Activated CD8-positive, alpha-beta memory T cell treated with anti-CD3 and anti-CD28 coated beads for 36 hours (primary cell): ENCODE measurements at regions not wholly inside any gene's neighbourhood (a gene's known extent, or its start where the extent isn't known, plus 50 kb on each side); places are given as distances from the start of the nearest gene placed in this dataset.
"Not testable (repeated sequence)": the region's sequence is repeated elsewhere in the genome, so short reads cannot be mapped to it uniquely, and the experiment has no call there.

Experiments used
- CTCF ChIA-PET: fragments of 350-600 bp; sonication (Branson Sonifier 250); formaldehyde crosslinking; loops from one replicate; lab custom pipeline; 2021; ENCODE audit warnings: antibody characterized with exemption; lab: Charles Lee
- POLR2A ChIA-PET: fragments of 350-600 bp; sonication (Branson Sonifier 250); formaldehyde crosslinking; loops from one replicate; lab custom pipeline; 2021; ENCODE audit warnings: antibody characterized with exemption; lab: Charles Lee

GRCh38 chr2:153311432-153311831 is 167.1 kb downstream of the RPRM start:
- POLR2A ChIA-PET, result no interaction called here
- CTCF ChIA-PET, result no interaction called here

GRCh38 chr2:153308466-153308865 is 170.1 kb downstream of the RPRM start:
- ChIA-PET POLR2A (no interaction called here), CTCF (no interaction called here)

- ChIA-PET CTCF (no interaction called here), POLR2A (no interaction called here)
Observed at GRCh38 chr2:153307223-153307622, 171.3 kb downstream of the RPRM start.

GRCh38 chr2:153299809-153300208 is 178.8 kb downstream of the RPRM start:
- ChIA-PET POLR2A (no interaction called here), CTCF (no interaction called here)

- ChIA-PET POLR2A (no interaction called here), CTCF (no interaction called here)
Observed at GRCh38 chr2:153299217-153299616, 179.3 kb downstream of the RPRM start.

- POLR2A ChIA-PET, result no interaction called here
- CTCF ChIA-PET, result no interaction called here
Observed at GRCh38 chr2:153294199-153294786, 184.3 kb downstream of the RPRM start.

GRCh38 chr2:153291718-153292117 is 186.8 kb downstream of the RPRM start:
- ChIA-PET POLR2A (no interaction called here), CTCF (no interaction called here)

- ChIA-PET POLR2A (no interaction called here), CTCF (interaction anchor here (1.0 kb wide), 1 partner anchor 9 kb away, joined by 4 read pairs; no protein-coding TSS in a partner anchor)
Observed at GRCh38 chr2:153287109-153287801, 191.3 kb downstream of the RPRM start.

- ChIA-PET POLR2A (no interaction called here), CTCF (no interaction called here)
Observed at GRCh38 chr2:153268941-153269461, 209.6 kb downstream of the RPRM start.

GRCh38 chr2:153256876-153257275 is 221.7 kb downstream of the RPRM start:
- CTCF ChIA-PET, POLR2A ChIA-PET: not testable (repeated sequence)

GRCh38 chr2:153246636-153247035 is 231.9 kb downstream of the RPRM start:
- CTCF ChIA-PET, POLR2A ChIA-PET: not testable (repeated sequence)

GRCh38 chr2:153235516-153235915 is 243.0 kb downstream of the RPRM start:
- CTCF ChIA-PET, result interaction anchor here (0.6 kb wide), 1 partner anchor 629 kb away, joined by 3 read pairs; no protein-coding TSS in a partner anchor

GRCh38 chr2:153232464-153232863 is 246.1 kb downstream of the RPRM start:
- CTCF ChIA-PET, result interaction anchor here (1.3 kb wide), 1 partner anchor 52 kb away, joined by 3 read pairs; no protein-coding TSS in a partner anchor

More at GRCh38 chr2:153235516-153235915, 243.0 kb downstream of the RPRM start:
- POLR2A ChIA-PET, result no interaction called here

GRCh38 chr2:153230977-153231376 is 247.6 kb downstream of the RPRM start:
- ChIA-PET POLR2A (no interaction called here), CTCF (no interaction called here)

More at GRCh38 chr2:153232464-153232863, 246.1 kb downstream of the RPRM start:
- POLR2A ChIA-PET, result no interaction called here

- ChIA-PET CTCF (interaction anchor here (0.7 kb wide), 1 partner anchor 23 kb away, joined by 3 read pairs; no protein-coding TSS in a partner anchor), POLR2A (no interaction called here)
Observed at GRCh38 chr2:153228904-153229303, 249.7 kb downstream of the RPRM start.

GRCh38 chr2:153227981-153228380 is 250.6 kb downstream of the RPRM start:
- ChIA-PET CTCF (no interaction called here), POLR2A (no interaction called here)

GRCh38 chr2:153222231-153223165 is 256.1 kb downstream of the RPRM start:
- CTCF ChIA-PET, result no interaction called here
- POLR2A ChIA-PET, result no interaction called here

GRCh38 chr2:153221506-153221905 is 257.1 kb downstream of the RPRM start:
- POLR2A ChIA-PET, result no interaction called here
- CTCF ChIA-PET, result no interaction called here

- CTCF ChIA-PET, result no interaction called here
- POLR2A ChIA-PET, result no interaction called here
Observed at GRCh38 chr2:153221087-153221486, 257.5 kb downstream of the RPRM start.

- CTCF ChIA-PET, result no interaction called here
- POLR2A ChIA-PET, result no interaction called here
Observed at GRCh38 chr2:153218851-153219250, 259.7 kb downstream of the RPRM start.
